ENCODE measurements at regions not wholly inside any gene's neighbourhood (a gene's known extent, or its start where the extent isn't known, plus 50 kb on each side); places are given as distances from the start of the nearest gene placed in this dataset.

GRCh38 chr1:229753764-229754551 lies 127.9 kb downstream of the URB2 start:
- Mint-ChIP-seq H3K4me1 (peaks cover 15% of the 10 kb centered on the region), H3K27ac (peak overlapping the region; percentile 85), H3K9me3 (peaks cover 4% of the 10 kb centered on the region), H3K27me3 (peaks cover 4% of the 10 kb centered on the region), H3K4me3 (peak overlapping the region; percentile 36), H3K36me3 (no peaks in the 10 kb centered on the region)
- peak; percentile 45 for DNase-seq
- CTCF ChIA-PET: no interaction called here

DNA sequence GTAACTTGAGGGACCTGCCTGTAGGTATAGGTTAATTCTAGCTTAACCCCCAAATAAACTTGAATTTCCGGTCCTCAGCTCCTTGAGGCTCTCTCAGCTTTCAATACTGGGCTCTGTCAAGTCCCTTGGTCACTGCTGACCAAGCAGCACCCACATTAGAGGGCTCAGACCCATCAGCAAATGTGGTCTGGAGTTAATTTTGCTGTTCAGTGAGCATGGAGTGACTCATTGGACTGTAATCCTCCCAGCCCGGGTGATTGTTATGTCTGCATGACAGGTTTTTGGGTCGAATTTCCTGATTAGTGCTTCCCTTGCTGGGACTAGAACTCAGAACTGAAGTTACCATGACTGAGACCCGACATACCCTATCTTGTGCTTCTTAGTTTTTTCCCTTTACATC lies 130.6 kb downstream of the URB2 start:
- H3K36me3 Mint-ChIP-seq: no peaks in the 10 kb centered on the region
- CTCF ChIA-PET: no interaction called here
- peaks cover 4% of the 10 kb centered on the region for H3K9me3 Mint-ChIP-seq
- no peak overlapping the region for H3K27ac Mint-ChIP-seq
- no peak for DNase-seq
- no peak overlapping the region for H3K4me3 Mint-ChIP-seq
- H3K27me3 Mint-ChIP-seq: peaks cover 10% of the 10 kb centered on the region
- H3K4me1 Mint-ChIP-seq: peaks cover 15% of the 10 kb centered on the region

- H3K36me3 Mint-ChIP-seq: no peaks in the 10 kb centered on the region
- DNase-seq: no peak
- CTCF ChIA-PET: no interaction called here
- peaks cover 10% of the 10 kb centered on the region for H3K27me3 Mint-ChIP-seq
- H3K9me3 Mint-ChIP-seq: peaks cover 4% of the 10 kb centered on the region
- no peak overlapping the region for H3K4me3 Mint-ChIP-seq
- no peak overlapping the region for H3K27ac Mint-ChIP-seq
- H3K4me1 Mint-ChIP-seq: peaks cover 15% of the 10 kb centered on the region
Observed at GRCh38 chr1:229757226-229757625, 131.2 kb downstream of the URB2 start.

GRCh38 chr1:229758101-229759036 lies 132.3 kb downstream of the URB2 start:
- H3K27me3 Mint-ChIP-seq: peaks cover 10% of the 10 kb centered on the region
- no peak overlapping the region for H3K4me3 Mint-ChIP-seq
- no peak for DNase-seq
- H3K36me3 Mint-ChIP-seq: no peaks in the 10 kb centered on the region
- peaks cover 4% of the 10 kb centered on the region for H3K9me3 Mint-ChIP-seq
- CTCF ChIA-PET: interaction anchor here (0.8 kb wide), 1 partner anchor 13 kb away, joined by 4 read pairs; no protein-coding TSS in a partner anchor
- peaks cover 13% of the 10 kb centered on the region for H3K4me1 Mint-ChIP-seq
- H3K27ac Mint-ChIP-seq: no peak overlapping the region

GRCh38 chr1:229759037-229759435 lies 133.0 kb downstream of the URB2 start:
- Mint-ChIP-seq H3K27me3 (peaks cover 10% of the 10 kb centered on the region), H3K27ac (no peak overlapping the region), H3K9me3 (peaks cover 4% of the 10 kb centered on the region), H3K4me1 (peaks cover 7% of the 10 kb centered on the region), H3K4me3 (no peak overlapping the region), H3K36me3 (no peaks in the 10 kb centered on the region)
- CTCF ChIA-PET: interaction anchor here (0.8 kb wide), 1 partner anchor 13 kb away, joined by 4 read pairs; no protein-coding TSS in a partner anchor
- DNase-seq: no peak

DNA sequence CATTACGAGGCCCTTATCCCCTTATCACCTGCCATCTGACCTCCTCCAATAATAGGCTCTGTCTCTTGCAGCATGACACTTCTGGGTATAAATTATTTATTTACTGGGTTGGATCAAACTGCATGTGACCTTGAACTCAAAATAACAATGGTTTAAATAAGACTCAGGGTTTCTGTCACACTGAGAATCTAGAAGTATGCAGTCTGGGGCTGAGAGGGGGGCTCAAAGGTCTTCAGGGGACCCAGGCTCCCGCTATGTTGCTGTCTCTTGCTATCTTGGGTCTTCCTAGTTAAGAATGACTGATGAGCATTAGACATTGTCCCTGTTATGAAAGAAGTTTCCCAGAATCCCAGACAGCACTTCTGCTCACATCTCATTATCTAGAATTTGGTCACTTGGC lies 133.5 kb downstream of the URB2 start:
- DNase-seq: no peak
- Mint-ChIP-seq H3K27me3 (peaks cover 10% of the 10 kb centered on the region), H3K9me3 (peaks cover 4% of the 10 kb centered on the region), H3K36me3 (no peaks in the 10 kb centered on the region), H3K4me1 (peaks cover 1% of the 10 kb centered on the region), H3K4me3 (no peak overlapping the region), H3K27ac (no peak overlapping the region)
- CTCF ChIA-PET: no interaction called here

GRCh38 chr1:229760478-229760996 lies 134.5 kb downstream of the URB2 start:
- H3K4me1 Mint-ChIP-seq: no peaks in the 10 kb centered on the region
- DNase-seq: no peak
- CTCF ChIA-PET: interaction anchor here (0.7 kb wide), 1 partner anchor 10 kb away, joined by 3 read pairs; no protein-coding TSS in a partner anchor
- H3K4me3 Mint-ChIP-seq: no peak overlapping the region
- peaks cover 10% of the 10 kb centered on the region for H3K27me3 Mint-ChIP-seq
- H3K36me3 Mint-ChIP-seq: no peaks in the 10 kb centered on the region
- H3K27ac Mint-ChIP-seq: no peak overlapping the region
- H3K9me3 Mint-ChIP-seq: peaks cover 4% of the 10 kb centered on the region

GRCh38 chr1:229762891-229763290 lies 136.8 kb downstream of the URB2 start:
- Mint-ChIP-seq H3K4me1 (no peaks in the 10 kb centered on the region), H3K27me3 (peaks cover 10% of the 10 kb centered on the region), H3K36me3 (no peaks in the 10 kb centered on the region), H3K9me3 (no peaks in the 10 kb centered on the region), H3K27ac (no peak overlapping the region), H3K4me3 (no peak overlapping the region)
- CTCF ChIA-PET: no interaction called here
- no peak for DNase-seq

DNA sequence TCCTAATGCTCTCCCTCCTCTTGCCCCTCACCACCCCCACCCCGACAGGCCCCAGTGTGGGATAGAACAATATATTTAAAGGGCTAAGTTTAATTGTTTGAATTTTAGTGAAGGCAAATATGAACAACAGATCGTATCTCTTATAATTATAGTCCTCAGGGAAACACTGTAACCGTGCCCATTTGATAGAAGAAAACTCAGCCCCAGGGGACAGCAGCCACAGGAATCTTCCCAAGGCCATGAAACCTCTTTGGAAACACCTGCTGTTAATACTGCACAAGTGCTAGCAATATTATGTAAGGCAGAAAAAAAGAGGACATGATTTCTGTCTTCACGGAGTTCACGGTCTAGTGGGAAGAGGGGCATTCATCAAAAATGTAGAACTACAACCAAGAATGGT lies 142.2 kb downstream of the URB2 start:
- Mint-ChIP-seq H3K9me3 (no peaks in the 10 kb centered on the region), H3K36me3 (no peaks in the 10 kb centered on the region), H3K4me1 (no peaks in the 10 kb centered on the region), H3K4me3 (no peak overlapping the region), H3K27ac (no peak overlapping the region), H3K27me3 (peaks cover 19% of the 10 kb centered on the region)
- no peak for DNase-seq
- CTCF ChIA-PET: no interaction called here

GRCh38 chr1:229769006-229769405 lies 143.0 kb downstream of the URB2 start:
- H3K36me3 Mint-ChIP-seq: no peaks in the 10 kb centered on the region

DNA sequence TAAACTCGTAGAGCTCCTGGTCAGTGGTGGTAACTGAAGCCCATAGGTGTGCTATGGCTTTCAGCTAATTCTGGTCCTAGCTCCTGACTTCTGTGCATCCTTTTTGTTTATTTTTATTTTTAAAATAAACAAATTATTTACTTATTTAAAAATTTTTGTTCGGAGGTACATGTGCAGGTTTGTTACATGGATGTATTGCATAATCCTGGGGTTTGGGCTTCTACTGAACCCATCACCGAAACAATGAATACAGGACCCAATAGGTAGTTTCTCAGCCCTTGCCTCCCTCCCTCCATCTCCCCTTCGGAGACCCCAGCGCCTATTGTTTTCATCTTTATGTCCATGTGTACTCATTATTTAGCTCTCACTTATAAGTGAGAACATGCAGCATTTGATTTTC lies 143.8 kb downstream of the URB2 start:
- DNase-seq: no peak
- H3K4me3 Mint-ChIP-seq: no peak overlapping the region
- H3K36me3 Mint-ChIP-seq: no peaks in the 10 kb centered on the region
- H3K27me3 Mint-ChIP-seq: peaks cover 19% of the 10 kb centered on the region
- CTCF ChIA-PET: interaction anchor here (0.6 kb wide), 1 partner anchor 9 kb away, joined by 3 read pairs; no protein-coding TSS in a partner anchor
- H3K9me3 Mint-ChIP-seq: no peaks in the 10 kb centered on the region
- H3K4me1 Mint-ChIP-seq: no peaks in the 10 kb centered on the region
- no peak overlapping the region for H3K27ac Mint-ChIP-seq

More at GRCh38 chr1:229769006-229769405, 143.0 kb downstream of the URB2 start:
- no peak overlapping the region for H3K27ac Mint-ChIP-seq
- DNase-seq: no peak
- H3K9me3 Mint-ChIP-seq: no peaks in the 10 kb centered on the region
- CTCF ChIA-PET: no interaction called here
- H3K27me3 Mint-ChIP-seq: peaks cover 19% of the 10 kb centered on the region
- H3K4me1 Mint-ChIP-seq: no peaks in the 10 kb centered on the region
- H3K4me3 Mint-ChIP-seq: no peak overlapping the region

DNA sequence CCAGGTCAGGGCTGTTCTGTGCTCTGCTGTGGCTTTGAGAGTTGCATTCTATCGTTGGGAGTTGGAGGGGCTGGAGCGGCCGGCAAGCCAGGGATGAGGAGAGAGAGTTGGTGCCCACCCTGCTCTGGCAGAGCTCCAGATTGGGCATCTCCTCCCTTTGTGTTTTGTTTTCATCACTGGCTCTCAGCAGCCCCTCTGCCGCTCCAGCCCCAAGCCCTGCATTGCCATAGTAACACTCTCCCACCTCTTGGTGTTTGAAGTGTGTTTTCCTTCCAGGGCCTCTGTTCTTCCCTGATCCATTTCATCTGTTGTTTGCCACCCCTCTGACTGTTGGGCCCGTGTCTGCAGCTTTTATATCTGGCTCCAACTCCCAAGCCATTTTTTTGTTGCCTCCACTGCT lies 152.7 kb downstream of the URB2 start:
- DNase-seq: no peak
- Mint-ChIP-seq H3K36me3 (no peaks in the 10 kb centered on the region), H3K4me1 (no peaks in the 10 kb centered on the region), H3K9me3 (no peaks in the 10 kb centered on the region), H3K27ac (no peak overlapping the region), H3K4me3 (no peak overlapping the region), H3K27me3 (peaks cover 11% of the 10 kb centered on the region)
- CTCF ChIA-PET: no interaction called here

GRCh38 chr1:229781453-229781852 lies 155.4 kb downstream of the URB2 start:
- CTCF ChIA-PET: no interaction called here
- Mint-ChIP-seq H3K27me3 (peaks cover 5% of the 10 kb centered on the region), H3K4me3 (no peak overlapping the region), H3K36me3 (no peaks in the 10 kb centered on the region), H3K4me1 (no peaks in the 10 kb centered on the region), H3K27ac (no peak overlapping the region), H3K9me3 (no peaks in the 10 kb centered on the region)
- no peak for DNase-seq

GRCh38 chr1:229782469-229782868 lies 156.4 kb downstream of the URB2 start:
- CTCF ChIA-PET: no interaction called here
- Mint-ChIP-seq H3K9me3 (peaks cover under 1% of the 10 kb centered on the region), H3K4me1 (no peaks in the 10 kb centered on the region), H3K27ac (no peak overlapping the region), H3K36me3 (no peaks in the 10 kb centered on the region), H3K27me3 (peaks cover 12% of the 10 kb centered on the region), H3K4me3 (no peak overlapping the region)
- no peak for DNase-seq

Data from activated naive CD4-positive, alpha-beta T cell treated with anti-CD3 and anti-CD28 coated beads, Interleukin-2, amount 10 ng/mL, durations not matched to agents 7 days and 5 days (primary cell).